Lower lobe of right lung (tissue), 2 donors: ENCODE measurements at regions not wholly inside any gene's neighbourhood (a gene's known extent, or its start where the extent isn't known, plus 50 kb on each side); places are given as distances from the start of the nearest gene placed in this dataset.

Experiments
- ATAC-seq, 2 donors: fragments of 200-7000 bp; cut with Tn5 transposase; one replicate each; pipeline ENCODE4 v1.9.1; 2020 to 2022; ENCODE audit warnings: mild to moderate bottlenecking in 2 of 2, moderate library complexity in 2 of 2
- DNase-seq: peaks from one replicate; pipeline ENCODE4 v3.0.0-alpha.2; 2020
- H3K27ac ChIP-seq: fragments of 200-600 bp; one replicate; pipeline ENCODE4 v1.8.0; 2022
- H3K27me3 ChIP-seq: fragments of 200-600 bp; one replicate; pipeline ENCODE4 v1.8.0; 2022; ENCODE audit warnings: low read depth
- H3K36me3 ChIP-seq: fragments of 200-600 bp; one replicate; pipeline ENCODE4 v1.8.0; 2022; ENCODE audit warnings: mild to moderate bottlenecking
- H3K4me1 ChIP-seq: fragments of 200-600 bp; one replicate; pipeline ENCODE4 v1.8.0; 2022
- H3K4me3 ChIP-seq: fragments of 200-600 bp; one replicate; pipeline ENCODE4 v1.8.0; 2022; ENCODE audit warnings: mild to moderate bottlenecking
- H3K9me3 ChIP-seq: fragments of 200-600 bp; one replicate; pipeline ENCODE4 v1.8.0; 2022
- CTCF ChIP-seq: fragments of 200-600 bp; IDR thresholded peaks from one replicate; pipeline ENCODE4 v1.8.0; 2022; ENCODE audit warnings: antibody characterized with exemption, mild to moderate bottlenecking
- intact Hi-C: fragments of 100-400 bp; cut with DNase I; formaldehyde crosslinking; loops from one replicate; pipeline ENCODE4 v1.11.0; 2022
- donor health status: DM: no; HTN: yes; CAD: no; lungs with severe emphysema.

- DNase-seq (no peak), ATAC-seq (no peak)
- H3K36me3 ChIP-seq: no peaks in the 10 kb centered on the region
- no peaks in the 10 kb centered on the region for H3K9me3 ChIP-seq
- H3K4me1 ChIP-seq: peaks cover 24% of the 10 kb centered on the region
- H3K27ac ChIP-seq: peak overlapping the region; percentile 97
- H3K4me3 ChIP-seq: no peak overlapping the region
- intact Hi-C loops: no loop called here
- no peak for TF ChIP-seq CTCF
- H3K27me3 ChIP-seq: no peaks in the 10 kb centered on the region
These were observed 156.6 kb upstream of the LYZL2 start for GRCh38 chr10:30786131-30786530.

GRCh38 chr10:30784897-30785605 lies 155.5 kb upstream of the LYZL2 start:
- H3K9me3 ChIP-seq: no peaks in the 10 kb centered on the region
- no peaks in the 10 kb centered on the region for H3K36me3 ChIP-seq
- DNase-seq (peak; percentile 81), ATAC-seq (peak; percentile 88 to 90)
- H3K4me3 ChIP-seq: peak overlapping the region; percentile 78
- intact Hi-C loops: no loop called here
- H3K27me3 ChIP-seq: no peaks in the 10 kb centered on the region
- peaks cover 24% of the 10 kb centered on the region for H3K4me1 ChIP-seq
- TF ChIP-seq CTCF: no peak
- H3K27ac ChIP-seq: peak overlapping the region; percentile 97

- no peak for TF ChIP-seq CTCF
- Histone ChIP-seq H3K27me3 (no peaks in the 10 kb centered on the region), H3K4me1 (peaks cover 24% of the 10 kb centered on the region), H3K27ac (peak overlapping the region; percentile 97), H3K9me3 (no peaks in the 10 kb centered on the region), H3K4me3 (peak overlapping the region; percentile 78), H3K36me3 (no peaks in the 10 kb centered on the region)
- DNase-seq (no peak), ATAC-seq (peak in 1 of 2 donors; percentile 17)
- intact Hi-C loops: no loop called here
These were observed 155.0 kb upstream of the LYZL2 start for GRCh38 chr10:30784524-30784896.

GRCh38 chr10:30783939-30784501 lies 154.5 kb upstream of the LYZL2 start:
- H3K4me1 ChIP-seq: peaks cover 24% of the 10 kb centered on the region
- H3K36me3 ChIP-seq: no peaks in the 10 kb centered on the region
- ATAC-seq (peak; percentile 86 to 89), DNase-seq (peak; percentile 83)
- peak; percentile 81 for TF ChIP-seq CTCF
- H3K27me3 ChIP-seq: no peaks in the 10 kb centered on the region
- peak overlapping the region; percentile 78 for H3K4me3 ChIP-seq
- H3K9me3 ChIP-seq: no peaks in the 10 kb centered on the region
- intact Hi-C loops: no loop called here
- peak overlapping the region; percentile 97 for H3K27ac ChIP-seq

GRCh38 chr10:30782537-30783461 lies 153.2 kb upstream of the LYZL2 start:
- peak overlapping the region; percentile 97 for H3K27ac ChIP-seq
- no peak for ATAC-seq
- no peak for DNase-seq

More at GRCh38 chr10:30782537-30783461, 153.2 kb upstream of the LYZL2 start:
- Histone ChIP-seq H3K4me3 (no peak overlapping the region), H3K4me1 (peaks cover 24% of the 10 kb centered on the region), H3K27me3 (no peaks in the 10 kb centered on the region), H3K9me3 (no peaks in the 10 kb centered on the region), H3K36me3 (no peaks in the 10 kb centered on the region)
- TF ChIP-seq CTCF: no peak
- intact Hi-C loops: no loop called here
